ENCODE measurements at regions not wholly inside any gene's neighbourhood (a gene's known extent, or its start where the extent isn't known, plus 50 kb on each side); places are given as distances from the start of the nearest gene placed in this dataset.

- ChIA-PET POLR2A (no interaction called here), CTCF (no interaction called here), RAD21 (ENCODE audit: low non-redundant PET in 1 of 2, low total read pairs in 2 of 2, uncharacterized antibody in 2 of 2, unreplicated experiment in 2 of 2) (no interaction called here)
- Histone ChIP-seq H3K36me3 (ENCODE audit: control insufficient read depth in 1 of 2, insufficient read depth in 2 of 2, low read length in 2 of 2) (no peaks in the 10 kb centered on the region), H4K20me1 (ENCODE audit: insufficient read depth) (no peaks in the 10 kb centered on the region), H3K4me1 (ENCODE audit: control insufficient read depth in 1 of 2, insufficient read depth in 2 of 2, low read length in 2 of 2) (no peaks in the 10 kb centered on the region), H3K79me2 (ENCODE audit: insufficient read depth, low read length) (no peaks in the 10 kb centered on the region), H3K27ac (ENCODE audit: low read depth, low read length) (no peak overlapping the region), H2AFZ (ENCODE audit: low read depth, low read length, poor library complexity, severe bottlenecking) (no peak overlapping the region), H3K27me3 (ENCODE audit: insufficient read depth, low read length) (peaks cover 41% of the 10 kb centered on the region), H3K9me2 (ENCODE audit: insufficient read depth) (no peaks in the 10 kb centered on the region), H3K4me2 (ENCODE audit: low read length) (no peak overlapping the region), H3K9ac (ENCODE audit: low read length) (no peak overlapping the region), H3K4me3 (replicated peaks in 1 of 2; ENCODE audit: low read depth in 1 of 2, low read length in 2 of 2) (no peak overlapping the region), H3K9me3 (ENCODE audit: control insufficient read depth in 1 of 2, insufficient read depth in 1 of 2, low read depth in 1 of 2, low read length in 2 of 2) (no peaks in the 10 kb centered on the region)
- no TSS peak for BruUV-seq (replicated peaks)
- no peak for DNase-seq (ENCODE audit: low read depth, low spot score)
- intact Hi-C loops (cut with micrococcal nuclease): no loop called here
- no peak for TF ChIP-seq EGR1 (IDR thresholded peaks at IDR 0.05; ENCODE audit: low read depth)
- no peak for TF ChIP-seq EZH2 (IDR thresholded peaks at IDR 0.05)
- no peak for TF ChIP-seq SRF (IDR thresholded peaks at IDR 0.05; ENCODE audit: low read depth)
- TF ChIP-seq FOSL1 (IDR thresholded peaks at IDR 0.05; ENCODE audit: low read depth): no peak
- no peak for TF ChIP-seq ATF3 (IDR thresholded peaks at IDR 0.05)
- no peak for TF ChIP-seq ELF1 (IDR thresholded peaks at IDR 0.05; ENCODE audit: borderline replicate concordance, low read depth)
- no peak for TF ChIP-seq ZBTB33 (IDR thresholded peaks at IDR 0.05; ENCODE audit: extremely low read depth, insufficient replicate concordance, low read length)
- no peak for TF ChIP-seq CBX3 (IDR thresholded peaks at IDR 0.05; ENCODE audit: low read depth)
- no peak for TF ChIP-seq POLR2A (IDR thresholded peaks at IDR 0.05; ENCODE audit: borderline replicate concordance, extremely low read depth, insufficient read depth, insufficient read length)
- TF ChIP-seq MAX (IDR thresholded peaks at IDR 0.05): no peak
- TF ChIP-seq YY1 (IDR thresholded peaks at IDR 0.05; ENCODE audit: extremely low read depth, insufficient replicate concordance, low read depth, low read length): no peak
- no peak for TF ChIP-seq SIN3A (IDR thresholded peaks at IDR 0.05; ENCODE audit: low read depth)
- ATAC-seq: no peak
Observed at GRCh38 chr14:22178333-22178839, 410.6 kb downstream of the DAD1 start.
